HCT116 (cell line): ENCODE measurements at regions not wholly inside any gene's neighbourhood (a gene's known extent, or its start where the extent isn't known, plus 50 kb on each side); places are given as distances from the start of the nearest gene placed in this dataset.
A peak's percentile ranks its signal among the peaks of the same experiment; 100 is the strongest.

Experiments used
- JUND ChIP-seq: IDR thresholded peaks from 2 replicates; pipeline ENCODE4 v1.6.1; 2012
- RAD21 ChIP-seq: IDR thresholded peaks from 2 replicates; pipeline ENCODE4 v1.6.1; 2012; ENCODE audit warnings: low read depth, mild to moderate bottlenecking
- SIN3A ChIP-seq: IDR thresholded peaks from 2 replicates; pipeline ENCODE4 v1.6.1; 2012; ENCODE audit warnings: low read depth
- ZNF274 ChIP-seq: fragments of 200-500 bp; sonication (Bioruptor generic); IDR thresholded peaks from 2 replicates; pipeline ENCODE4 v1.6.1; 2014; ENCODE audit warnings: mild to moderate bottlenecking, low read depth, low read length, inconsistent platforms
- TF ChIP-seq, protein P1 (sequence below), 3 experiments: fragments of 200-600 bp in 1 of 3; sonication (generic) in 1 of 3; IDR thresholded peaks in 2 of 3; conservative IDR thresholded peaks in 1 of 3; 2 replicates each; pipeline ENCODE4 v1.5.1; 2012 to 2017; ENCODE audit warnings: low read depth in 2 of 3, low read length in 2 of 3, antibody characterized with exemption in 1 of 3, borderline replicate concordance in 1 of 3, control low read depth in 1 of 3, mild to moderate bottlenecking in 1 of 3, mixed read lengths in 1 of 3, mixed run types in 1 of 3, moderate library complexity in 1 of 3; ENCODE audit not compliant: insufficient read depth in 1 of 3

DNA sequence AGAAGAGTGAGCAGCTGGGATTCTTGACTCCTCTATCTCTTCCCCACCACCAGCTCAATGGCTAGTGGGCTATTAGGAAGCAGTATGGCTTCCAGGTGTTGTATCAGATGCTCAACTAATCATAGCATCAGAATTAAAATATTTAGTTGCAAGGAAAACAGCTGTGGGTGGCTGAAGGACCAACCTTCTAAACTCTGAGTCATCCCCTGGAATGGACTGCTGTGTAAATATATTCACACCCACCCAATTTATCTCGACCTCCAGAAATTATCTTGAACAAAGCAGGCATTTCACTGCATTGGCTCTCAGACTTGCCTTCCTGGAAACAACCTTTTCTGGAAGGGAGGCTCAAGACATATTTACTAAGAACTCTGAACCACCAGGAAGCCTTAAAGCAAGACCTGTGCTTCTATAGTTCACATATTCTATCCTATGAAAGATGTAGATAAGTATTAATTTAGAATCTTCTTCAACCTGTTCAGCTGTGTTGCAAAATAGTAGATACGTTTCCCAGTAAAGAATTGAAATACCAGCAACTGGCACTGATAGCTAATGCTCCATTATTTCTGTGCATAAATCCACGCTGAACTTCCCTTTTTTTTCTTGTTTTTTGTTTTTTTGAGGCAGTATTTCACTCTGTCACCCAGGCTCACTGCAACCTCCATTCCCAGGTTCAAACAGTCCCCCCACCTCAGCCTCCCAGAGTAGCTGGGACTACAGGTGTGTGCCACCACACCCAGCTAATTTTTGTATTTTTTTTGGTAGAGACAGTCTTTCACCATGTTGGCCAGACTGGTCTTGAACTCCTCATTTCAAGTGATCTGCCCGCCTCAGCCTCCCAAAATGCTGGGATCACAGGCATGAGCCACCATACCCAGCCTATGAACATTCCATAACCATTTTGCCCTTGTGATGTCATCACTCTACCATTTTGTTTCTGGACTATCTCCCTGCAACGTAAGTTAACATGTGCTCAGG, 56.9 kb upstream of the CD2AP start:
- TF ChIP-seq JUND (peak; percentile 34; the same call in 1 of the 2 replicates), SIN3A (no peak), RAD21 (no peak), ZNF274 (no peak)
- TF ChIP-seq, protein P1, sequence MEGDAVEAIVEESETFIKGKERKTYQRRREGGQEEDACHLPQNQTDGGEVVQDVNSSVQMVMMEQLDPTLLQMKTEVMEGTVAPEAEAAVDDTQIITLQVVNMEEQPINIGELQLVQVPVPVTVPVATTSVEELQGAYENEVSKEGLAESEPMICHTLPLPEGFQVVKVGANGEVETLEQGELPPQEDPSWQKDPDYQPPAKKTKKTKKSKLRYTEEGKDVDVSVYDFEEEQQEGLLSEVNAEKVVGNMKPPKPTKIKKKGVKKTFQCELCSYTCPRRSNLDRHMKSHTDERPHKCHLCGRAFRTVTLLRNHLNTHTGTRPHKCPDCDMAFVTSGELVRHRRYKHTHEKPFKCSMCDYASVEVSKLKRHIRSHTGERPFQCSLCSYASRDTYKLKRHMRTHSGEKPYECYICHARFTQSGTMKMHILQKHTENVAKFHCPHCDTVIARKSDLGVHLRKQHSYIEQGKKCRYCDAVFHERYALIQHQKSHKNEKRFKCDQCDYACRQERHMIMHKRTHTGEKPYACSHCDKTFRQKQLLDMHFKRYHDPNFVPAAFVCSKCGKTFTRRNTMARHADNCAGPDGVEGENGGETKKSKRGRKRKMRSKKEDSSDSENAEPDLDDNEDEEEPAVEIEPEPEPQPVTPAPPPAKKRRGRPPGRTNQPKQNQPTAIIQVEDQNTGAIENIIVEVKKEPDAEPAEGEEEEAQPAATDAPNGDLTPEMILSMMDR (IDR thresholded peaks at IDR 0.05 in 2 of 3, conservative IDR thresholded peaks at IDR 0.05 in 1 of 3; ENCODE audit: borderline replicate concordance in 1 of 3, insufficient read depth in 1 of 3, low read depth in 2 of 3, low read length in 2 of 3), result no peak
